Stimulated activated CD4-positive, alpha-beta T cell treated with anti-CD3 and anti-CD28 coated beads, Interleukin-15, amount 100 ng/mL, for 48 hours (primary cell): ENCODE measurements at regions not wholly inside any gene's neighbourhood (a gene's known extent, or its start where the extent isn't known, plus 50 kb on each side); places are given as distances from the start of the nearest gene placed in this dataset.

ENCODE experiments used
- DNase-seq, 2 donors: peaks; one replicate each; pipeline ENCODE4 v3.0.0-alpha.2; 2020; ENCODE audit warnings: low read depth in 2 of 2

- DNase-seq: no peak
Observed at GRCh38 chr9:38313421-38313820, 79.1 kb upstream of the ALDH1B1 start.

GRCh38 chr9:38312406-38312805 lies 80.1 kb upstream of the ALDH1B1 start:
- DNase-seq: no peak

DNA sequence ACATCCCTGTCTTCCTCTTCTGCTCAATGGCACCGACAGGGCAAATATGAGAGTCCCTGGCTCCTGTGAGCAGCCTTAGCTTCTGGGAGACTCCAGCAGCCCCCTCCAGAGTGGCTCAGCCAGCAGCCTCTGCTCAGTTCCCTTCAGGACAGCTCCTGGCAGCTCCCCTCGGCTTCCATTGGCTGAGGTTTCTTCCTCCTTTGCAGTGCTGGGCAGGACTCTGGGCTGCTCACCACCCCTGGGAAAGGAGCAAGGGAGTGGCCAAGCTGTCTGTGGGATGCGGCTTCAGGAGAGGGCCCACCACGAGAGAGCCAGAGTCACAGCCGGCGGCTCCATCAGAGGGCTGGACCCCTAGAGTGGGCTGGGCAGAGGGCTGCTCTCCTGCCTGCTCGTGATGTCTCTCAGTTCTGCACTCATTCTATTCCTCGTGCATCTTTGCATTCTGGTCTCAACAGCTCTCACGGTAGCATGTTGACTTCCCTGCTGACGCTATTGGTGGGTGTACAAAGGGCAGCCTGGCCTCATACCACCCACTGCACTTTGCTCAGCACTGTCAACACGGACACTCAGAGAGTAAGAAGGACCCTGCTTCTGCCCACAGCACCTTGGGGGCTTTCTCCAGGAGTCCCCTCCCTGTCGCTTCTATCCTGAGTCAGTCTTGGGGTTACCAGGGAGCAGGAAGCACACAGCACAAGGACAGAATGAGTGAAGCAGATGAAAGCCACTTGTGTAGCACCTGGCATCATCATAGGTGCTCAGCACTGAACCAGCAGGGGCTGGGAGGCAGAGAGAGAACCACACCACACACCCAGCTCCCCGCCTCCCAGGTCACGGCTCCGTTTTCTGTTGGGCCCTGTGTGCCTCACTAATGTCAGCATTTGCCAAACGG lies 80.9 kb upstream of the ALDH1B1 start:
- DNase-seq: no peak

DNA sequence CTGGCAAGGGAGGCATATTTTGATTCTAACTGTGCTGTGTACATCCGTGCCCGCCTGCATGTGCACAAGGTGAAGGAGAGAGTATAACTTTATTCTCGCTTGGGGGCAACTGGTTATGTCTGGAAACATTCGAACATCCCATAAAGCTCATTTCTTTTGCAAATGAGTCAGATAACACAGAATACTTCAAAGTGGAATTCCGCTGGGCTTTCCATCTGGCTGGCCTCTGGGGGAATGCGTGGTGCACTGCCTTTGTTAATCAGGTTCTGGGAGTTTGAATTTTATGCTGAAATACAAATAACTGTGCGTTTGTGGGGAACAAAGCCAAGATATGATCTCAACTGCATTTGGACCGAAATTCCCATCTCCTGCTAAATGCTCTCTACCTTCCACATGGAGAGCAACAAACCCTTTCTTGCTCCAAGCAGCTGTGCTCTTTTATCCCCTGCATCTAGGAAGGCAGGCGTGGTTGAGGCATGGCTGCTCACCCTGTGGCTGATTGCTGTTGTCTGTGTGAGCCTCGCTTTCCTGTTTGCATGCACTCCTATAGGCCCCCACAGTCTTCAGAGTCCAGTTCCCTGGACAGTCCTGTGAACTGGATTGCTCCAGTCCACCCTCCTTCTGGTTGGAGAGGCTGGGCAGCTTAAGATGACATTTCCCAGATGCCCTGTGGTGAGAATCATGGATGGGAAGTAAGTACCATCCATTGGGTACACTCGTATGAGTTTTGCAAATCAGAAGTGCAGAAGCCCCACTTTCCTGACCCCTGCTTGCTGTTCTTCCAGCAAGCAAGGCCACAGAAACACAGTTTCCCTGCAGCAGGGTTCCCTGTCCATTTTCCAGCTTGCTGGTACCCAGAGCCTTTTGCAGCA lies 82.9 kb upstream of the ALDH1B1 start:
- DNase-seq: no peak

DNA sequence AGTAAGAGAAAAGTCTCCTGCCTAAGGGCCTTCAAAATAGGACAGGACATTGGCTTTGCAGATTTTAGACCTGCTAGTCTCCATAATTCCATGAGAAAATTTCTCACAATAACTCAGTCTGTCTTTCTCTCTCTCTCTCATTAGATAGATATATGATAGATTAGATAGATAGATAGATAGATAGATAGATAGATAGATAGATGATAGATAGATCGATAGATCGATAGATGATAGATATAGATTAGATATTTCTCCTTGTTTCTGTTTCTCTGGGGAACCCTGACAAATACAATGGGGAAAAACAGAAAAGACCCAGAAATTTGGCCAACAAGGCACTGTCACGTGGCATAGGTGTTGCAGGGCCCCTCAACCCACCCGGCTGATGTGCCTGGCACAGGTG lies 84.4 kb upstream of the ALDH1B1 start:
- no peak for DNase-seq

GRCh38 chr9:38306899-38307298 lies 85.6 kb upstream of the ALDH1B1 start:
- no peak for DNase-seq

GRCh38 chr9:38305582-38305981 lies 86.9 kb upstream of the ALDH1B1 start:
- no peak for DNase-seq

DNA sequence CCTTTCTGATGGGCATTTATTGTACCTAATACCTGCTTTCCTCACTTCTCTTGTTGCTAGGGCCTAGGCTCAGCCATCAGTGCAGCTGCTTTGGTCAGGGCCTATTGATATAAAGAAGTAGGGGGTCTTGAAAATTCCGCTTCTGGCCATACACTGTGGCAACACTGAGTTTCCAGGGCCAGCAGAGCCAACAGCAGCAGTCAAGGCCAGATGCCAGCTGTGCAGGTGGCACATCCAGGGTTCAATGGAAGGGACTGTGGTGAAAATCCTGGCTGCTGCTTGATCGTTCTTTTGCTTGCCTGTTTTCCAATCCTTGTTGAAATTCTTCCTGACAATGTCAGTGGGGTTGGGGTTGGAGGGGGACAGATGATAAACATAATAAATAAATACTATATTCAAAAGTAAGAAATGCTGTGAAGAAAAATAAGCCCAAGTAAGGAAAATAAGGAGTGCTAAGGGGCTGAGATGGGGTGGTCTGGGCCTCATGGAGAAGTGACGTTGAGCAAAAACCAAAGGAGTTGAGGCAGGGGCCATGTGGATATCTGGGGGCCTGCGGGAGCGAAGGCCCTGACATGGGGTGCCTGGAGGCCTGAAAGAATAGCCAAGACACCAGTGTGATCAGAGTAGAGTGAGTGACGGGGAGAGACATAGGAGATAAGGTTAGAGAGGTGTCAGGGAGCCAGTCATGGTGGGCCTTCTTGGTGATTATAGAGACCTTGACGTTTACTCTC lies 91.0 kb upstream of the ALDH1B1 start:
- no peak for DNase-seq

DNA sequence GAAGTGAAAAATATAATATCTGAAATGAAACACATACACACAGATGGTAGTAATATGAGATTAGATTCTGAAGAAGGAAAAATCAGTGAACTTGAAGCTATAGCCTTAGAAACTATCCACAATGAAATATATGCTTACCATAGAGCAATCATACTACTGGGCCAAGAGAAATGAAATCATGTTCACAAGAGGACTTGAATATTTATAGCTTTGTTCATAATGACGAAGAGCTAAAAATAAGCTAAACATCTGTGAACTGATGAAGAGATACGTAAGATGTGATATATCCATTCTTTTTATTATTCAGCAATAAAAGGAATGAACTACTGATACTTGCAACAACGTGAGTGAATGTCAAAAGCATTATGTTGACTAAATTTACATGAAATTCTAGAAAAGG lies 92.6 kb upstream of the ALDH1B1 start:
- no peak for DNase-seq

DNA sequence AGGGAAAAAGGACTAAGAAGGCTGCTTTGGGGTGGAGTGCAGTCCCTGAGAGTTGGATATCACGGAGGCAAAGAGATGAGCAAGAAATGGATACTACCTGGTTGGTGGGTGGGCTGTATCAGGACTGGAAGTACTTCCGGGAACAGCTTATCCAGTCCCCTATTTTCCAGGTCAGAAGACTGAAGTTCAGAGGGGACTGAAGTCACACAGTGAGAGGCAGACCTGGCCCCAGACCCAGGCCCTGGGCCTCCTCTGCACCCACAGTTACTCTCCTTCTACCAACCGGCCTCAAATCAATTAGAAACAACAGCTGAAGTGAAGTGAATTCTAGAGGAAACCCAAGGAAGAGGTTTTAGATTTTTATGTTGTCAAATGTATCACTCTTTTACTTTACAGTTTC lies 93.6 kb upstream of the ALDH1B1 start:
- DNase-seq: no peak

DNA sequence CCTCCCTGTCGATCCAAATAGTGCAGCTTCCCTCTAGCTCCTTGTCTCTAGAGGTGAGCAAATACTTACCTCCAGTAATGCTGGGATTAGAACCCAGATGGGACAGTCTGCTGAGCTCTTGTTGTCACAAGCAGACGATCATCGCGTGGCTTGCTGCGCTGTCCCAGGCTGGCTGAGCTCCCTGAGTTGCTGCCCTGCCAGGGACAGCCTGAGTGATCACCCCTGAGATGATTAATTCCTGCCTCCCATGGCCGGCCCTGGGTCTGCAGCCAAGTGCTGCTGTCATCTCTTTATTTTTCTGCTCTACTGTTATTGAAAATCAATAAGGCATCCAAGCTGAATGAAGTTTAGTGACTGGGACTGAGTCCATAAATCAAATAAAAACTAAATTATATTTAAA lies 94.0 kb upstream of the ALDH1B1 start:
- DNase-seq: no peak

- no peak for DNase-seq
Observed at GRCh38 chr9:38296807-38297206, 95.7 kb upstream of the ALDH1B1 start.

- no peak for DNase-seq
Observed at GRCh38 chr9:38295764-38296163, 96.7 kb upstream of the ALDH1B1 start.

GRCh38 chr9:38294220-38294960 lies 98.1 kb upstream of the ALDH1B1 start:
- DNase-seq: no peak

DNA sequence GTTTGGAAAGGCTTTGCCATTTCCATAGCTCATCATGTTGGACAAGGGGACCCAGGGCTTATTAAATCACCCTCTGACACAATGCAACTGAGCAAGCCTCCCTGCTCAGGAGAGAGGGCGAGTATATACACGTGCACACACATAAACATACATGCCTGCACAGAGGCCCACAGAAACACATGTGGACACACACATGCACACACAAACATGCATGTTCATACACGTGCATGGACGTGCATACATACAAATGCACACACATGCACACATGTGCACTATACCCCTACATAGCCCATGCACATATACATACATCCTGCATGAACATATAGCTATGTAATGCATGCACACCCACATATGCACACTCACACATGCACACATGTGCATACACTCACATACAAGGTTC lies 99.5 kb upstream of the ALDH1B1 start:
- DNase-seq: no peak

DNA sequence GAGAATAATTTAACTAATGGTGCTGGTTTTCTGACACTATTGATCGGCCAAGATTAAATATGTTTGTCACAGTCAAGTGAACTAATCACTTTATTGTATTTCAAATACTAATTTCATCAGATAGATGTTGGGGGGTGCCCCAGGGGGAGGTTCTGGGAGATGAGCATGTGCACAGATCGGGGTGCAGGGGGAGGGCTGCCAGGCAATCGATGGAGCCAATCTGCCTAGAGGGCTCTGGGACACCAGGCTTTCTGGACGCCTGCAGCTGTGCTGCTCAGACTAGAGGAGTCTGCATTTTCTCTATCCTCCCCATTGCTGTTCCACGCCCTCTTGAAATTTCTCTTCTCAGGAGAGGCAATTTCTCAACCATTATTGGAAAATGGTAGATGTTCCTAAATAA lies 100.0 kb upstream of the ALDH1B1 start:
- DNase-seq: no peak

DNA sequence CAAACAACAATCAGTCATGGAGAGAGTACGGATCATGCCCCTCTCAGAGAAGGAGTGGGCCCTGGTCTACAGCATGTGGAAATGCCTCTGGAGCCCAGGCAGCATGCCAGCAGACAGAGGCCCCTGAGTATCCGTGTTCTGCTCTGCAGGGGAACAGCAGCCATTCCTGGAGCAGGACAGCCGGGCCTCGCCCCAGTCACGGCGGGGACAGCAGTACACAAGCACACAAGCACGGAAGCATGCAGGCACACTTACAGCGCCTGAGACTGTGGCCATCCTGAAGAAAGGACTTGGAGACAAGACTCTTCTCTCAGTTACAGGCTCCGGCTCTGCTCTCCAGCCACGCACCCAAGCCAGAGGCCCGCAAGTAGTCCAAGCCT lies 102.6 kb upstream of the ALDH1B1 start:
- DNase-seq: no peak

- no peak for DNase-seq
Observed at GRCh38 chr9:38289236-38289865, 103.2 kb upstream of the ALDH1B1 start.

DNA sequence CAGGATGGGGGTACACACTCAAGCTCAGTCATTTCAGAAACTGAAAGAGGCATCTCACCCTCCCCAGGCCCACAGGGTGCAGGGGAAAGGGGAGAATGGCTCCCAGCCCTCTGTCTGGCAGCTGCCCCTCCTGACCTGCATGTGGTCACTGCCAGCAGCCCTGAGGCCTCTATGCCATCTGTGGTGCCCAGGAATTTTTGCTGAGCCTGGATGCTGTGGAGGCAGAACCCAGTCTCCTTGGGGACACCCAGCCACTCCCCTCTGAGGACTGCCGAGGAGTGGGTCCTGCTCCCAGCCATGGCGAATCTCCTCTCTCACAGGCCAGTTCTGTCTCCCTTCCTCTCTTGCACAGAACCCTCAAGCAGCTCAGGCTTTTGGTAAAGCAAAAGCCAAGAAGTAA lies 104.0 kb upstream of the ALDH1B1 start:
- DNase-seq: no peak

GRCh38 chr9:38287420-38287985 lies 105.0 kb upstream of the ALDH1B1 start:
- no peak for DNase-seq

DNA sequence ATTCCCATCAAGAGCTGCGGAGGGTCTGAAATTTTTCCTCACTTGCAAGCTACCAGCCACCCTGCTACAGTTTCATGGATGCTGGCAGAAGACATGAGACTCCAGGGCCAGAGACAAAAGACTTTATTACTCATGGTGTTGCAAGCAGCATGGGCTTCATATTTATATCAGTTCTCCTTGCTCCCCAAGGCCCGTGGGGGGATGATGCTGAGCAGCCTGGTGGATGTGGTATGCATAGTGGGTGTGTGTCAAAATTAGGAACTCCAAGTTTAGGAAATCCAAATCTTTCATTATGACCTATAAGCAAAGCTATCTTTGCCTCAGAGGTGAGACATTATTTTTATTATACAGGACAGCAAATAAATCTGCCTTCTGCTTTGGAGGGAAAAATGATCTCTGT lies 105.7 kb upstream of the ALDH1B1 start:
- no peak for DNase-seq
